ENCODE measurements at regions not wholly inside any gene's neighbourhood (a gene's known extent, or its start where the extent isn't known, plus 50 kb on each side); places are given as distances from the start of the nearest gene placed in this dataset.

DNA sequence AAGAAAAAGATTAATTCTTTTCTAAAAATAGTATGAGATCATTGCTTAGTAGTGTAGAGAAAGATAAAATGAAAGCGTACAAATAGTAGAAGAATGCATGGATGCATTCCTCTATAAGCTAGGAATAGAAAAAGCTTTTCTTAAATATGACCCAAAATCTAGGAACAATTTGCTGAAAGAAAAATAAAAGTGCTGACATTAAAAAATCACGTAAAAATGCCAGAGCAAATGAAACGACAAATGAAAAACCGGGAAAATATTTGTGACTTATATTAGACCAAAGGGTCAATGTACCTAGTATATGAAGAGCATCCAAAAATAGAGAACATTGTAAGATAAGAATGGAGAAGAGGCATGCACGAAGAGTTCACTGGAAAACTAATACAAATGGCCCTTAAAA lies 149.5 kb upstream of the MON1B start:
- TF ChIP-seq TOX (CRISPR knock-in tag; IDR thresholded peaks at IDR 0.05; ENCODE audit: borderline replicate concordance) = no peak
- no peak for TF ChIP-seq SNAI2 (CRISPR knock-in tag; IDR thresholded peaks at IDR 0.05)
- TF ChIP-seq ZFP30 (CRISPR knock-in tag; IDR thresholded peaks at IDR 0.05) = no peak
- TF ChIP-seq ARNTL (CRISPR knock-in tag; IDR thresholded peaks at IDR 0.05; ENCODE audit: borderline replicate concordance, low read depth) = no peak
- TF ChIP-seq GLIS3 (CRISPR knock-in tag; IDR thresholded peaks at IDR 0.05) = no peak
- no peak for TF ChIP-seq OSR1 (CRISPR knock-in tag; IDR thresholded peaks at IDR 0.05)
- TF ChIP-seq, protein P1, sequence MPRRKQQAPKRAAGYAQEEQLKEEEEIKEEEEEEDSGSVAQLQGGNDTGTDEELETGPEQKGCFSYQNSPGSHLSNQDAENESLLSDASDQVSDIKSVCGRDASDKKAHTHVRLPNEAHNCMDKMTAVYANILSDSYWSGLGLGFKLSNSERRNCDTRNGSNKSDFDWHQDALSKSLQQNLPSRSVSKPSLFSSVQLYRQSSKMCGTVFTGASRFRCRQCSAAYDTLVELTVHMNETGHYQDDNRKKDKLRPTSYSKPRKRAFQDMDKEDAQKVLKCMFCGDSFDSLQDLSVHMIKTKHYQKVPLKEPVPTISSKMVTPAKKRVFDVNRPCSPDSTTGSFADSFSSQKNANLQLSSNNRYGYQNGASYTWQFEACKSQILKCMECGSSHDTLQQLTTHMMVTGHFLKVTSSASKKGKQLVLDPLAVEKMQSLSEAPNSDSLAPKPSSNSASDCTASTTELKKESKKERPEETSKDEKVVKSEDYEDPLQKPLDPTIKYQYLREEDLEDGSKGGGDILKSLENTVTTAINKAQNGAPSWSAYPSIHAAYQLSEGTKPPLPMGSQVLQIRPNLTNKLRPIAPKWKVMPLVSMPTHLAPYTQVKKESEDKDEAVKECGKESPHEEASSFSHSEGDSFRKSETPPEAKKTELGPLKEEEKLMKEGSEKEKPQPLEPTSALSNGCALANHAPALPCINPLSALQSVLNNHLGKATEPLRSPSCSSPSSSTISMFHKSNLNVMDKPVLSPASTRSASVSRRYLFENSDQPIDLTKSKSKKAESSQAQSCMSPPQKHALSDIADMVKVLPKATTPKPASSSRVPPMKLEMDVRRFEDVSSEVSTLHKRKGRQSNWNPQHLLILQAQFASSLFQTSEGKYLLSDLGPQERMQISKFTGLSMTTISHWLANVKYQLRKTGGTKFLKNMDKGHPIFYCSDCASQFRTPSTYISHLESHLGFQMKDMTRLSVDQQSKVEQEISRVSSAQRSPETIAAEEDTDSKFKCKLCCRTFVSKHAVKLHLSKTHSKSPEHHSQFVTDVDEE (CRISPR knock-in tag; IDR thresholded peaks at IDR 0.05) = no peak
- TF ChIP-seq, protein P2, sequence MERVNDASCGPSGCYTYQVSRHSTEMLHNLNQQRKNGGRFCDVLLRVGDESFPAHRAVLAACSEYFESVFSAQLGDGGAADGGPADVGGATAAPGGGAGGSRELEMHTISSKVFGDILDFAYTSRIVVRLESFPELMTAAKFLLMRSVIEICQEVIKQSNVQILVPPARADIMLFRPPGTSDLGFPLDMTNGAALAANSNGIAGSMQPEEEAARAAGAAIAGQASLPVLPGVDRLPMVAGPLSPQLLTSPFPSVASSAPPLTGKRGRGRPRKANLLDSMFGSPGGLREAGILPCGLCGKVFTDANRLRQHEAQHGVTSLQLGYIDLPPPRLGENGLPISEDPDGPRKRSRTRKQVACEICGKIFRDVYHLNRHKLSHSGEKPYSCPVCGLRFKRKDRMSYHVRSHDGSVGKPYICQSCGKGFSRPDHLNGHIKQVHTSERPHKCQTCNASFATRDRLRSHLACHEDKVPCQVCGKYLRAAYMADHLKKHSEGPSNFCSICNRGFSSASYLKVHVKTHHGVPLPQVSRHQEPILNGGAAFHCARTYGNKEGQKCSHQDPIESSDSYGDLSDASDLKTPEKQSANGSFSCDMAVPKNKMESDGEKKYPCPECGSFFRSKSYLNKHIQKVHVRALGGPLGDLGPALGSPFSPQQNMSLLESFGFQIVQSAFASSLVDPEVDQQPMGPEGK (CRISPR knock-in tag; IDR thresholded peaks at IDR 0.05; ENCODE audit: borderline replicate concordance) = no peak
- TF ChIP-seq ESRRG (CRISPR knock-in tag; IDR thresholded peaks at IDR 0.05) = no peak
- no peak for TF ChIP-seq ZC3H10 (CRISPR knock-in tag; IDR thresholded peaks at IDR 0.05)
- TF ChIP-seq ZNF70 (CRISPR knock-in tag; IDR thresholded peaks at IDR 0.05) = no peak
- TF ChIP-seq CSDC2 (CRISPR knock-in tag; IDR thresholded peaks at IDR 0.05) = no peak
- no peak for TF ChIP-seq ZFP3 (CRISPR knock-in tag; IDR thresholded peaks at IDR 0.05)
- TF ChIP-seq, protein P3, sequence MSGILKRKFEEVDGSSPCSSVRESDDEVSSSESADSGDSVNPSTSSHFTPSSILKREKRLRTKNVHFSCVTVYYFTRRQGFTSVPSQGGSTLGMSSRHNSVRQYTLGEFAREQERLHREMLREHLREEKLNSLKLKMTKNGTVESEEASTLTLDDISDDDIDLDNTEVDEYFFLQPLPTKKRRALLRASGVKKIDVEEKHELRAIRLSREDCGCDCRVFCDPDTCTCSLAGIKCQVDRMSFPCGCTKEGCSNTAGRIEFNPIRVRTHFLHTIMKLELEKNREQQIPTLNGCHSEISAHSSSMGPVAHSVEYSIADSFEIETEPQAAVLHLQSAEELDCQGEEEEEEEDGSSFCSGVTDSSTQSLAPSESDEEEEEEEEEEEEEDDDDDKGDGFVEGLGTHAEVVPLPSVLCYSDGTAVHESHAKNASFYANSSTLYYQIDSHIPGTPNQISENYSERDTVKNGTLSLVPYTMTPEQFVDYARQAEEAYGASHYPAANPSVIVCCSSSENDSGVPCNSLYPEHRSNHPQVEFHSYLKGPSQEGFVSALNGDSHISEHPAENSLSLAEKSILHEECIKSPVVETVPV (CRISPR knock-in tag; IDR thresholded peaks at IDR 0.05) = no peak
- no peak for TF ChIP-seq ZNF565 (CRISPR knock-in tag; conservative IDR thresholded peaks at IDR 0.05; ENCODE audit: low read depth)

DNA sequence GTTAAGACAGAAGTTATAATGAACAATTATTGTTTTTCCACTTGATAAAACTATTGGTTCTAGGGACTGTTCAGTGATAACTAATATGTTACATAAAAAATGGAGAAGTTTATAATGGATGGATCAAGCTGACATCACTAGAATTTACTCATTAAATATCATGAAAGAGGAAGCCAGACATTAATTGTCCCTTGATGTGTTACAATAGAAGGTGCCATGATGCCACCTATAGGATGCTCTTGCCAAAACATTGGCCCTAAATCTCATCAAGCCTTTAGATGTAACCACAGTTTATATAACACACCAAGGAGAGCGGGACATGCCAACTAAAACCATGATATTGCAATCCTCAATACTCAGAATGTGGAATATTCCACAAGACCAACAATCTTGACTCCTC lies 147.9 kb upstream of the MON1B start:
- TF ChIP-seq, protein P1 (CRISPR knock-in tag; IDR thresholded peaks at IDR 0.05) = no peak
- no peak for TF ChIP-seq SNAI2 (CRISPR knock-in tag; IDR thresholded peaks at IDR 0.05)
- TF ChIP-seq, protein P3 (CRISPR knock-in tag; IDR thresholded peaks at IDR 0.05) = no peak
- TF ChIP-seq, protein P4, sequence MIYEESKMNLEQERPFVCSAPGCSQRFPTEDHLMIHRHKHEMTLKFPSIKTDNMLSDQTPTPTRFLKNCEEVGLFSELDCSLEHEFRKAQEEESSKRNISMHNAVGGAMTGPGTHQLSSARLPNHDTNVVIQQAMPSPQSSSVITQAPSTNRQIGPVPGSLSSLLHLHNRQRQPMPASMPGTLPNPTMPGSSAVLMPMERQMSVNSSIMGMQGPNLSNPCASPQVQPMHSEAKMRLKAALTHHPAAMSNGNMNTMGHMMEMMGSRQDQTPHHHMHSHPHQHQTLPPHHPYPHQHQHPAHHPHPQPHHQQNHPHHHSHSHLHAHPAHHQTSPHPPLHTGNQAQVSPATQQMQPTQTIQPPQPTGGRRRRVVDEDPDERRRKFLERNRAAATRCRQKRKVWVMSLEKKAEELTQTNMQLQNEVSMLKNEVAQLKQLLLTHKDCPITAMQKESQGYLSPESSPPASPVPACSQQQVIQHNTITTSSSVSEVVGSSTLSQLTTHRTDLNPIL (CRISPR knock-in tag; IDR thresholded peaks at IDR 0.05; ENCODE audit: low read depth) = no peak
- no peak for TF ChIP-seq TCF4 (CRISPR knock-in tag; IDR thresholded peaks at IDR 0.05; ENCODE audit: borderline replicate concordance)
- no peak for TF ChIP-seq ZFP30 (CRISPR knock-in tag; IDR thresholded peaks at IDR 0.05)
- TF ChIP-seq CSDC2 (CRISPR knock-in tag; IDR thresholded peaks at IDR 0.05) = no peak
- no peak for TF ChIP-seq BACH2 (CRISPR knock-in tag; IDR thresholded peaks at IDR 0.05; ENCODE audit: borderline replicate concordance)
- TF ChIP-seq TOX (CRISPR knock-in tag; IDR thresholded peaks at IDR 0.05; ENCODE audit: borderline replicate concordance) = no peak
- TF ChIP-seq ZNF70 (CRISPR knock-in tag; IDR thresholded peaks at IDR 0.05) = no peak
- ATAC-seq = 0 out of 3 replicates have a peak, but pooled peaks have one; percentile 32

More for the DNA sequence above, 149.5 kb upstream of the MON1B start:
- no peak for ATAC-seq

Data from SK-N-SH treated with all-trans-retinoic acid at 6 μM for 48 hours (cell line).